GM06990 (cell line): ENCODE measurements at regions not wholly inside any gene's neighbourhood (a gene's known extent, or its start where the extent isn't known, plus 50 kb on each side); places are given as distances from the start of the nearest gene placed in this dataset.

Experiments used
- DNase-seq: peaks from one replicate; pipeline ENCODE4 v3.0.0-alpha.2; 2011; ENCODE audit not compliant: insufficient read length; ENCODE audit errors: extremely low read depth
- H3K27me3 ChIP-seq: replicated peaks from 2 replicates; pipeline ENCODE4 v1.6.0; 2011; ENCODE audit warnings: low read length; ENCODE audit not compliant: control insufficient read depth, insufficient read depth
- H3K36me3 ChIP-seq: 2 replicates; pipeline ENCODE4 v1.5.1; 2011; ENCODE audit warnings: low read length; ENCODE audit not compliant: control insufficient read depth, insufficient read depth
- H3K4me3 ChIP-seq: replicated peaks from 2 replicates; pipeline ENCODE4 v1.5.1; 2011; ENCODE audit warnings: low read depth, mild to moderate bottlenecking, control low read depth, low read length
- CTCF ChIP-seq: IDR thresholded peaks from 2 replicates; pipeline ENCODE4 v1.5.1; 2011; ENCODE audit warnings: low read length, control low read depth, mild to moderate bottlenecking, inconsistent platforms; ENCODE audit not compliant: insufficient read depth, poor library complexity, severe bottlenecking

DNA sequence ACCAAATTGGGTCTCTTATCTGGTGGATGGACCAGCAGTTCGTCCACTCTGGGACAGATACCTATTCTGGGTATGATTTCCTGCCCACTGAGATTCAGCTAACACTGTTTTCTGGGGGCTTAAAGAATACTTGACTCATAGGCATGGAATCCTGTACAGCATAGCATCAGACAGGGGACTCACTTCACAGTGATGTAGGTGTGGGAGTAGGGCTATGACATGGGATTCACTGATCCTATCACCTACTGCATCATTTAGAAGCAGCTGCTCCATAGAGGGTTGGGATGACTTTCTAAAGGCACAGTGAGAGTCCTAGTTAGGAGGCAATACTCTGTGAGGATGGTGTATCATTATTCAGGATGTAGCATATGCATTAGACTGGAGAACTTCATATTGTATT lies 74.5 kb upstream of the AHI1 start:
- H3K4me3 ChIP-seq = no peak overlapping the region
- H3K36me3 ChIP-seq = no peaks in the 10 kb centered on the region
- DNase-seq = no peak
- TF ChIP-seq CTCF = no peak
- no peaks in the 10 kb centered on the region for H3K27me3 ChIP-seq

DNA sequence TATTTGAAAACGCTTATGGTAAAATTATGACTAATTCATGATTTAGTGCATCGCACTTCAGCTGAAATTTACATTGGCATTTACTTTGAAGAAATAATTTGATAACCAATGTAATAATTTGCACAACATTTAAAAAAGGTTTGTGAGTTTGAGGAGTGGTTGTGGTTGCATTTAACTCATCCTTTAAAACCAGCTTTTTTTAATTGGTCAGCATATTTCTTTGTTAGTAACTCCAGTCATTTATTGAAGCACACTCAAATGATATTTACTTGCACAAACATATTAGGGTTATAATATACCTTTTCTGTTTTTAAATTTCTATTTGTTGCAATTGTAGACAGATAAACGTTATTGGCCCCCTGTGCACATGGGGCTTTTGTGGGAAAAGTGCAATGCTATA lies 78.1 kb upstream of the AHI1 start:
- no peaks in the 10 kb centered on the region for H3K36me3 ChIP-seq
- no peak overlapping the region for H3K4me3 ChIP-seq
- H3K27me3 ChIP-seq = no peaks in the 10 kb centered on the region
- TF ChIP-seq CTCF = no peak
- DNase-seq = no peak

GRCh38 chr6:135576055-135576454 lies 78.5 kb upstream of the AHI1 start:
- Histone ChIP-seq H3K36me3 (no peaks in the 10 kb centered on the region), H3K4me3 (no peak overlapping the region), H3K27me3 (no peaks in the 10 kb centered on the region)
- no peak for DNase-seq
- TF ChIP-seq CTCF = no peak

DNA sequence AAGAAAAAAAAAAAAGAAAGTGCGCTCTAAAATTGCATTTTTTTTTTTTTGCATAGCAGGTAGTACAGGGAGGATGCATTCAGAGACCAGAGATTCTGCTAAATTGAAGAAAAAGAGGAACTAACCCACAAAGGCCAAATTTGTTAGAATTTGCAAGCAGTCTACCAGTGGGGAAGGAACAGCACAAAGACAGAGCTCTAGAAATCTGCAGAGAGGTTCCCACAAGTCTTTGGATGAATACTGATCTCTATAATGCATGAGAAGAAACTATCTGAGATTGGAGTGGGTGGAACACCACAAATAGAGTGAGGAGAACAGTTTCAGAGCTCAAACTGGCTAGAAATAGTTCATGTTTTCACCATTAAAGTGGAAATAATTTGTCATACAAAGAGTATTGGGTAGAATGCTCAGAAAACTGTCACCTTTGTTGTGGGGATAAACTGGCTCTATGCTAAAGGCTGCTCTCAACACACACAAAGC lies 79.6 kb upstream of the AHI1 start:
- H3K4me3 ChIP-seq = no peak overlapping the region
- DNase-seq = peak; percentile 66
- H3K36me3 ChIP-seq = no peaks in the 10 kb centered on the region
- H3K27me3 ChIP-seq = no peaks in the 10 kb centered on the region
- no peak for TF ChIP-seq CTCF

DNA sequence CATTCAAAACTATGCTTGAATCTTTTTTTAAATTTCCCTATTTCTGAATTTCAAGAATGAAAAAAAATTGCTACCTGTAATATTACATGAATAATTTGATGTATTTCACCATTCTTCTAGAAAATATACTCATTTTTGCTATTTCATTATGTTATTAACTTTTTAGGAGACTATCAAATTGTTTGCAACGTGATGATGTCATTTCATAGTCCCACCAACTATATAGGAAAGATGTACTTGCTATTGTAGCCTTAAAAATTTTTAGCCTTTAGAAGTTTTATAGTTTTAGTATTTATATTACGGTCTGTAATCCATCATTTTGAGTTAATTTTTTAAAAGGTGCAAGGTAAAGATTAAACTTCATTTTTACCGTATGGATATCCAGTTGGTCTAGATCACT lies 81.4 kb upstream of the AHI1 start:
- Histone ChIP-seq H3K4me3 (no peak overlapping the region), H3K27me3 (no peaks in the 10 kb centered on the region), H3K36me3 (no peaks in the 10 kb centered on the region)
- no peak for TF ChIP-seq CTCF
- no peak for DNase-seq

- H3K27me3 ChIP-seq = no peaks in the 10 kb centered on the region
- H3K4me3 ChIP-seq = no peak overlapping the region
- no peaks in the 10 kb centered on the region for H3K36me3 ChIP-seq
- no peak for TF ChIP-seq CTCF
- DNase-seq = no peak
Measured at GRCh38 chr6:135581211-135581610, 83.7 kb upstream of the AHI1 start.
